Stimulated activated CD4-positive, alpha-beta T cell treated with anti-CD3 and anti-CD28 coated beads, TNF-alpha, amount 100 ng/mL, for 1 hour (primary cell): ENCODE measurements at regions not wholly inside any gene's neighbourhood (a gene's known extent, or its start where the extent isn't known, plus 50 kb on each side); places are given as distances from the start of the nearest gene placed in this dataset.
"Not testable (repeated sequence)": the region's sequence is repeated elsewhere in the genome, so short reads cannot be mapped to it uniquely, and the experiment has no call there.

ENCODE experiments used
- DNase-seq, 3 donors: peaks; one replicate each; pipeline ENCODE4 v3.0.0-alpha.2; 2020; ENCODE audit warnings: low read depth in 3 of 3, low spot score in 1 of 3

GRCh38 chr6:16832043-16832567 is 70.8 kb upstream of the ATXN1 start:
- no peak for DNase-seq

- no peak for DNase-seq
These were observed 69.9 kb upstream of the ATXN1 start for GRCh38 chr6:16831136-16831535.

GRCh38 chr6:16828058-16828457 is 66.8 kb upstream of the ATXN1 start:
- no peak for DNase-seq

- no peak for DNase-seq
These were observed 66.4 kb upstream of the ATXN1 start for GRCh38 chr6:16827627-16828026.

GRCh38 chr6:16825784-16826183 is 64.5 kb upstream of the ATXN1 start:
- no peak for DNase-seq

- no peak for DNase-seq
These were observed 63.8 kb upstream of the ATXN1 start for GRCh38 chr6:16824845-16825685.

GRCh38 chr6:16823718-16824352 is 62.6 kb upstream of the ATXN1 start:
- DNase-seq, result no peak

GRCh38 chr6:16822975-16823717 is 61.9 kb upstream of the ATXN1 start:
- DNase-seq, result no peak

GRCh38 chr6:16822529-16822928 is 61.3 kb upstream of the ATXN1 start:
- DNase-seq, result no peak

- no peak for DNase-seq
These were observed 60.6 kb upstream of the ATXN1 start for GRCh38 chr6:16821834-16822264.

- not testable (repeated sequence) for DNase-seq
These were observed 59.0 kb upstream of the ATXN1 start for GRCh38 chr6:16820262-16820661.

GRCh38 chr6:16819752-16820151 is 58.5 kb upstream of the ATXN1 start:
- DNase-seq, result no peak

- DNase-seq, result no peak
These were observed 57.8 kb upstream of the ATXN1 start for GRCh38 chr6:16818992-16819626.

- DNase-seq, result no peak
These were observed 56.3 kb upstream of the ATXN1 start for GRCh38 chr6:16817594-16817993.

- DNase-seq, result no peak
These were observed 55.6 kb upstream of the ATXN1 start for GRCh38 chr6:16816891-16817290.

- DNase-seq, result no peak
These were observed 51.7 kb upstream of the ATXN1 start for GRCh38 chr6:16812993-16813392.

GRCh38 chr6:16811277-16811979 is 50.2 kb upstream of the ATXN1 start:
- DNase-seq, result no peak
